ENCODE measurements at regions not wholly inside any gene's neighbourhood (a gene's known extent, or its start where the extent isn't known, plus 50 kb on each side); places are given as distances from the start of the nearest gene placed in this dataset.
"Not testable (repeated sequence)": the region's sequence is repeated elsewhere in the genome, so short reads cannot be mapped to it uniquely, and the experiment has no call there.

DNA sequence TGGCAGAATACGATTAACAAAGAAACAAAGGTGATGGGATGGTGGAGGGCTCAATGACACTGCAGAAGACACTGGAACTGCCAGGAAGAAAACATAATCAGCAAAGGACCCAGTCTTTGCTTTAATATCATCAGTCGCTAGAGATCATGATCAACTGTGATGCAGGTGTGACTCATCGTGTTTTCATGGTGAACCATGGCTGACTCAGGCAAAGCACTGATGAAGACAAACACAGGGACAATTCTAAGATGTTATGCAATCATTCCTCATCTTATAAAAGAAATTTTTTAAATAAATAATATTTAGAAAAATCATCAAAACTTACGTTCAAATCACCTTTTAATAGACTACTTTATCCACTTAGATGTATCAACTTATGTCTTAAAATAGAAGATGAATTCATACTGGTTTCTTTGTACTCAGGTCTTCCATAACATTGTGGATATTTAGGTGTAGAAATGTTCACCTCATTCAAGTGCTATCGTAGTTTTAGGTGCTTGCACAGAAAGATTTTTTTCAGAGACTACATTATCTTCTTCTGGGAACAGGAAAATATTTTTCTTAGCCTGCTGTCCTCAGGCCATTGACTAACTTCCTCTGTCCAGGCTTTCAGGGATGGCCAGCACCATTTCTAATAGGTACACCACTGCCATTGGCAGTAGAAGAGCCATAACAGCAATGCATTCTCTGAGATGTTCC is 673.4 kb upstream of the MEF2C start:
- H3K27me3 Mint-ChIP-seq (ENCODE audit: low read depth) = no peaks in the 10 kb centered on the region
- intact Hi-C loops (cut with micrococcal nuclease) = no loop called here

DNA sequence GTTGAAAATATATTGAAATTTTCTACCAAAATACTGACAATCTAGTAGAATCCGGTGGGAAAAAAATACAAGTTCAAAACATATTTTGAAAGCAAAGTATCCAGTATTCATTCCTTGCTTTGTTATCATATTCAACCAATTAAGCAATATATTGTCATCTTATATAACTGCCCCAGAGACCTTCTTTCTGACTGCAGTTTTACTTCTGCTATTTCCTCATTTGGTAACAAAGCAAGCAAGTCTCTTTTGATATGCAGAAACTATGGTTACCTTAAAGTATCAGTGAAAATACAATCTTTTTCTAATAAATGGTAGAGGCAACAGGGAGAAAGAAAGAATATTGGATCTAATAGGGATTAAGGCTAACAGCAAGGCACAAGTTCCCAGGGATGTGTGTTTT is 663.7 kb upstream of the MEF2C start:
- intact Hi-C loops (cut with micrococcal nuclease) = no loop called here
- Mint-ChIP-seq H3K27ac (no peak overlapping the region), H3K36me3 (ENCODE audit: low read depth) (no peaks in the 10 kb centered on the region), H3K4me1 (ENCODE audit: low read depth) (no peaks in the 10 kb centered on the region), H3K9me3 (no peaks in the 10 kb centered on the region), H3K27me3 (ENCODE audit: low read depth) (no peaks in the 10 kb centered on the region), H3K4me3 (ENCODE audit: low read depth) (no peak overlapping the region)
- DNase-seq (ENCODE audit: low spot score) = no peak

More for the DNA sequence above, 673.4 kb upstream of the MEF2C start:
- Mint-ChIP-seq H3K27ac (no peak overlapping the region), H3K9me3 (no peaks in the 10 kb centered on the region), H3K36me3 (ENCODE audit: low read depth) (no peaks in the 10 kb centered on the region), H3K4me1 (ENCODE audit: low read depth) (no peaks in the 10 kb centered on the region), H3K4me3 (ENCODE audit: low read depth) (no peak overlapping the region)
- DNase-seq (ENCODE audit: low spot score) = no peak

GRCh38 chr5:89545626-89546025 is 662.6 kb upstream of the MEF2C start:
- H3K27me3 Mint-ChIP-seq (ENCODE audit: low read depth) = no peaks in the 10 kb centered on the region
- intact Hi-C loops (cut with micrococcal nuclease) = no loop called here
- H3K4me1 Mint-ChIP-seq (ENCODE audit: low read depth) = no peaks in the 10 kb centered on the region
- no peak overlapping the region for H3K4me3 Mint-ChIP-seq (ENCODE audit: low read depth)
- DNase-seq (ENCODE audit: low spot score) = no peak
- no peak overlapping the region for H3K27ac Mint-ChIP-seq
- no peaks in the 10 kb centered on the region for H3K36me3 Mint-ChIP-seq (ENCODE audit: low read depth)
- H3K9me3 Mint-ChIP-seq = no peaks in the 10 kb centered on the region

GRCh38 chr5:89545076-89545475 is 662.1 kb upstream of the MEF2C start:
- Mint-ChIP-seq H3K4me3 (ENCODE audit: low read depth) (no peak overlapping the region), H3K4me1 (ENCODE audit: low read depth) (no peaks in the 10 kb centered on the region), H3K36me3 (ENCODE audit: low read depth) (no peaks in the 10 kb centered on the region), H3K9me3 (no peaks in the 10 kb centered on the region), H3K27ac (no peak overlapping the region), H3K27me3 (ENCODE audit: low read depth) (no peaks in the 10 kb centered on the region)
- DNase-seq (ENCODE audit: low spot score) = no peak
- intact Hi-C loops (cut with micrococcal nuclease) = no loop called here

GRCh38 chr5:89542736-89543135 is 659.8 kb upstream of the MEF2C start:
- H3K36me3 Mint-ChIP-seq (ENCODE audit: low read depth) = no peaks in the 10 kb centered on the region
- no peaks in the 10 kb centered on the region for H3K4me1 Mint-ChIP-seq (ENCODE audit: low read depth)
- H3K27ac Mint-ChIP-seq = no peak overlapping the region
- intact Hi-C loops (cut with micrococcal nuclease) = no loop called here
- DNase-seq (ENCODE audit: low spot score) = no peak
- no peaks in the 10 kb centered on the region for H3K9me3 Mint-ChIP-seq
- no peak overlapping the region for H3K4me3 Mint-ChIP-seq (ENCODE audit: low read depth)
- H3K27me3 Mint-ChIP-seq (ENCODE audit: low read depth) = no peaks in the 10 kb centered on the region

GRCh38 chr5:89537800-89538199 is 654.8 kb upstream of the MEF2C start:
- Mint-ChIP-seq H3K9me3 (no peaks in the 10 kb centered on the region), H3K27me3 (ENCODE audit: low read depth) (no peaks in the 10 kb centered on the region)
- intact Hi-C loops (cut with micrococcal nuclease) = no loop called here

GRCh38 chr5:89536020-89536419 is 653.0 kb upstream of the MEF2C start:
- H3K36me3 Mint-ChIP-seq (ENCODE audit: low read depth) = no peaks in the 10 kb centered on the region
- H3K9me3 Mint-ChIP-seq = no peaks in the 10 kb centered on the region
- intact Hi-C loops (cut with micrococcal nuclease) = no loop called here
- no peak for DNase-seq (ENCODE audit: low spot score)
- H3K27me3 Mint-ChIP-seq (ENCODE audit: low read depth) = no peaks in the 10 kb centered on the region
- H3K27ac Mint-ChIP-seq = no peak overlapping the region
- no peaks in the 10 kb centered on the region for H3K4me1 Mint-ChIP-seq (ENCODE audit: low read depth)
- H3K4me3 Mint-ChIP-seq (ENCODE audit: low read depth) = no peak overlapping the region

More at GRCh38 chr5:89537800-89538199, 654.8 kb upstream of the MEF2C start:
- Mint-ChIP-seq H3K4me3 (ENCODE audit: low read depth) (no peak overlapping the region), H3K4me1 (ENCODE audit: low read depth) (no peaks in the 10 kb centered on the region), H3K36me3 (ENCODE audit: low read depth) (no peaks in the 10 kb centered on the region), H3K27ac (no peak overlapping the region)
- DNase-seq (ENCODE audit: low spot score) = no peak

- H3K4me3 Mint-ChIP-seq (ENCODE audit: low read depth) = no peak overlapping the region
- H3K4me1 Mint-ChIP-seq (ENCODE audit: low read depth) = no peaks in the 10 kb centered on the region
- no peak overlapping the region for H3K27ac Mint-ChIP-seq
- no peak for DNase-seq (ENCODE audit: low spot score)
- H3K36me3 Mint-ChIP-seq (ENCODE audit: low read depth) = no peaks in the 10 kb centered on the region
- no peaks in the 10 kb centered on the region for H3K27me3 Mint-ChIP-seq (ENCODE audit: low read depth)
- intact Hi-C loops (cut with micrococcal nuclease) = no loop called here
- H3K9me3 Mint-ChIP-seq = no peaks in the 10 kb centered on the region
Measured at GRCh38 chr5:89535411-89535810, 652.4 kb upstream of the MEF2C start.

DNA sequence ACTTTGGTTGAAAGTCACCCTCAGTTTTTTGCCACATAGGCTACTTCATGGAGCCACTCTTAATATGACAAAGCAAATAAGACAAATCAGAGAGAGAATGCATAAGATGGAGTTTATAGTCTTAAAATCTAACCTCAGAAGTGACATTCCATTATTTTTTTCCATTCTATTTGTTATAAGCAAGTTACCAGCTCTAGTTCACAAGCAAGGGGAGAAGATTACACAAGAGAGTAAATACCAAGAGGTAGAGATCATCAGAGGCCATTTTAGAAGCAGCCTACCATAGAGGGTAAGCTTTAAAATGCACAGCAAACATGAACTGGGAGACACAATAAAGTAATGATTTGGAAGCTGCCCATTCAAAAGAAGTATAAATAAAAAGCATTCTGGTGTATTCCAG is 651.3 kb upstream of the MEF2C start:
- H3K27ac Mint-ChIP-seq = no peak overlapping the region
- DNase-seq (ENCODE audit: low spot score) = no peak
- H3K36me3 Mint-ChIP-seq (ENCODE audit: low read depth) = no peaks in the 10 kb centered on the region
- intact Hi-C loops (cut with micrococcal nuclease) = no loop called here
- no peaks in the 10 kb centered on the region for H3K4me1 Mint-ChIP-seq (ENCODE audit: low read depth)
- H3K4me3 Mint-ChIP-seq (ENCODE audit: low read depth) = no peak overlapping the region
- no peaks in the 10 kb centered on the region for H3K27me3 Mint-ChIP-seq (ENCODE audit: low read depth)
- H3K9me3 Mint-ChIP-seq = no peaks in the 10 kb centered on the region

DNA sequence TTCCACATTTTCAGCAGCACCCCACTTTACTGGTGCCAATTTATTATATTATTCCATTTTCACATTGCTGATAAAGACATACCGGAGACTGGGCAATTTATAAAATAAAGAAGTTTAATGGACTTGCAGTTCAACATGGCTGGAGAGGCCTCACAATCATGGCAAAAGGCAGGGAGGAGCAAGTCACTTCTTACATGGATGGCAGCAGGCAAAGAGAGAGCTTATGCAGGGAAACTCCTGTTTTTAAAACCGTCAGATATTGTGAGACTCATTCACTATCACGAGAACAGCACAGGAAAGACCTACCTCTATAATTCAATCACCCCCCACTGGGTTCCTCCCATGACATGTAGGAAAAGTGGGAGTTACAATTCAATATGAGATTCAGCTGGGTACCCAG is 641.8 kb upstream of the MEF2C start:
- intact Hi-C loops (cut with micrococcal nuclease) = no loop called here

DNA sequence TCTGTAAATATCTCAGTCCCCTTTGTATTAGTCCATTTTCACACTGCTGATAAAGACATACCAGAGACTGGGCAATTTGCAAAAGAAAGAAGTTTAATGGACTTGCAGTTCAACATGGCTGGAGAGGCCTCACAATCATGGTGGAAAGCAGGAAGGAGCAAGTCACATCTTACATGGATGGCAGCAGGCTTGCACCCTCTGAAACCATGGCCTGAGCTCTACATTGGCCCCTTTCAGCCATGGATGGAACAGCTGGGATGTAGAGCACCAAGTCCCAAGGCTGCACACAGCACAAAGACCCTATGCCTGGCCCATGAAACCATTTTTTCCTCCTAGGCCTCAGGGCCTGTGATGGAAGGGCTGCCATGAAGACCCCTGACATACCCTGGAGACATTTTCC is 640.9 kb upstream of the MEF2C start:
- H3K4me1 Mint-ChIP-seq (ENCODE audit: low read depth); H3K27me3 Mint-ChIP-seq (ENCODE audit: low read depth); H3K27ac Mint-ChIP-seq; DNase-seq (ENCODE audit: low spot score); intact Hi-C loops (cut with micrococcal nuclease); H3K36me3 Mint-ChIP-seq (ENCODE audit: low read depth); H3K4me3 Mint-ChIP-seq (ENCODE audit: low read depth); H3K9me3 Mint-ChIP-seq: not testable (repeated sequence)

More for the DNA sequence above, 641.8 kb upstream of the MEF2C start:
- Mint-ChIP-seq H3K9me3 (no peaks in the 10 kb centered on the region), H3K36me3 (ENCODE audit: low read depth) (no peaks in the 10 kb centered on the region), H3K4me1 (ENCODE audit: low read depth) (no peaks in the 10 kb centered on the region), H3K27ac (no peak overlapping the region), H3K27me3 (ENCODE audit: low read depth) (no peaks in the 10 kb centered on the region), H3K4me3 (ENCODE audit: low read depth) (no peak overlapping the region)
- DNase-seq (ENCODE audit: low spot score) = no peak

GRCh38 chr5:89520771-89521170 is 637.8 kb upstream of the MEF2C start:
- DNase-seq (ENCODE audit: low spot score) = no peak
- Mint-ChIP-seq H3K4me3 (ENCODE audit: low read depth) (no peak overlapping the region), H3K4me1 (ENCODE audit: low read depth) (no peaks in the 10 kb centered on the region), H3K27ac (no peak overlapping the region), H3K9me3 (no peaks in the 10 kb centered on the region), H3K36me3 (ENCODE audit: low read depth) (no peaks in the 10 kb centered on the region), H3K27me3 (ENCODE audit: low read depth) (no peaks in the 10 kb centered on the region)
- intact Hi-C loops (cut with micrococcal nuclease) = no loop called here

- no peaks in the 10 kb centered on the region for H3K36me3 Mint-ChIP-seq (ENCODE audit: low read depth)
Measured at GRCh38 chr5:89513299-89514044, 630.5 kb upstream of the MEF2C start.

More at GRCh38 chr5:89513299-89514044, 630.5 kb upstream of the MEF2C start:
- Mint-ChIP-seq H3K9me3 (no peaks in the 10 kb centered on the region), H3K4me1 (ENCODE audit: low read depth) (no peaks in the 10 kb centered on the region), H3K27me3 (ENCODE audit: low read depth) (no peaks in the 10 kb centered on the region), H3K27ac (no peak overlapping the region), H3K4me3 (ENCODE audit: low read depth) (no peak overlapping the region)
- intact Hi-C loops (cut with micrococcal nuclease) = no loop called here
- DNase-seq (ENCODE audit: low spot score) = no peak

Measured in activated T-helper 2 cell treated with anti-CD3 and anti-CD28 coated beads, Interferon-gamma antibody, Interleukin-2, Interleukin-4, amounts not matched to agents 10 μg/mL and 5 μg/mL and 100 μg/mL, durations not matched to agents 14 hours and 24 hours and 36 hours (primary cell).